Heart right ventricle (tissue), 16 donors: ENCODE measurements at regions not wholly inside any gene's neighbourhood (a gene's known extent, or its start where the extent isn't known, plus 50 kb on each side); places are given as distances from the start of the nearest gene placed in this dataset.

Experiments used
- ATAC-seq, 8 donors: fragments of 200-7000 bp; cut with Tn5 transposase; one replicate each; pipeline ENCODE4 v1.9.1; 2020; ENCODE audit warnings: mild to moderate bottlenecking in 8 of 8, moderate library complexity in 8 of 8, moderate number of reproducible peaks in 1 of 8
- DNase-seq, 2 donors: peaks; one replicate each; pipeline ENCODE4 v3.0.0-alpha.2; 2020
- H3K27ac ChIP-seq, 10 donors: fragments of 200-600 bp; sonication (generic) in 2 of 10; one replicate each; pipeline versions ENCODE4 v1.5.0 to v1.8.0; 2020 to 2022; ENCODE audit warnings: mild to moderate bottlenecking in 3 of 10
- H3K27me3 ChIP-seq, 7 donors: fragments of 200-600 bp; one replicate each; pipeline ENCODE4 v1.8.0; 2021 to 2022; ENCODE audit warnings: mild to moderate bottlenecking in 2 of 7
- H3K36me3 ChIP-seq, 9 donors: fragments of 200-600 bp; sonication (generic) in 1 of 9; one replicate each; pipeline versions ENCODE4 v1.5.0 to v1.8.0; 2020 to 2022; ENCODE audit warnings: mild to moderate bottlenecking in 2 of 9
- H3K4me1 ChIP-seq, 9 donors: fragments of 200-600 bp; sonication (generic) in 1 of 9; one replicate each; pipeline versions ENCODE4 v1.5.0 to v1.8.0; 2020 to 2022; ENCODE audit warnings: mild to moderate bottlenecking in 4 of 9
- H3K4me3 ChIP-seq, 10 donors: fragments of 200-600 bp; sonication (generic) in 2 of 10; one replicate each; pipeline versions ENCODE4 v1.5.0 to v1.8.0; 2020 to 2022; ENCODE audit warnings: mild to moderate bottlenecking in 7 of 10, moderate library complexity in 2 of 10
- H3K9me3 ChIP-seq, 11 donors: fragments of 200-600 bp in 10 of 11; sonication (generic) in 2 of 11; one replicate each; pipeline versions ENCODE4 v1.5.0 to v1.8.0; 2013 to 2022; ENCODE audit warnings: mild to moderate bottlenecking in 2 of 11, control low read depth in 1 of 11, moderate library complexity in 1 of 11
- CTCF ChIP-seq, 9 donors: fragments of 200-600 bp; sonication (generic) in 2 of 9; IDR thresholded peaks; one replicate each; pipeline versions ENCODE4 v1.5.0 to v1.8.0; 2021 to 2022; ENCODE audit warnings: antibody characterized with exemption in 9 of 9, mild to moderate bottlenecking in 5 of 9, moderate library complexity in 1 of 9
- WGBS, 2 donors: extraction: QIAGEN DNeasy Blood & Tissue Kit; methylation state at CpG; one replicate each; pipeline ENCODE4 v1.1.7; 2013; ENCODE audit warnings: inconsistent platforms in 1 of 2; 5-methylcytosine and 5-hydroxymethylcytosine counted together
- intact Hi-C, 10 donors: fragments of 100-400 bp; cut with DNase I; formaldehyde crosslinking; loops; one replicate each; pipeline versions ENCODE4 v1.11.1 to v1.14.2; 2022
- donor health status: Arrhythmogenic right ventricular cardiomyopathy.
- donor health status: ischemic (EF 13 %, LVEDD 7.1; RV severe dilation, severe dysfunction).
- donor health status: healthy with polysubstance abuse.
- donor health status: DM: no; HTN: yes; CAD: no.
- donor health status: DM: no; HTN: no; CAD: no.
- donor health status: ischemic (EF 25% LVEDD 6.9; RV normal size, moderate dysfunction).
- donor health status: ischemic (EF 25% LVEDD 5.7; RV mildly dilated, moderate dysfunction).
- donor health status: healthy.
- donor health status: DM: yes; HTN: yes; CAD: no.
- donor health status: Ischemic cardiomyopathy.
- donor health status: ischemic (EF 35%, LVEDD 5.7; RV mildly dilated, moderate dysfunction).
- donor health status: nonischemic (EF 11% LVEDD 7.7; RV severe dilation, severe dysfunction).
- donor health status: DM: yes; HTN: yes; CAD: no.
- donor health status: PGD.
- donor health status: ischemic (EF 29% LVEDD 5.4; RV normal size, mild dysfunction).
- donor health status: nonischemic (EF 23%, LVEDD 6.1; RV moderate dilation, normal function).

GRCh38 chr2:7672685-7673071 is 755.5 kb downstream of the RNF144A start:
- DNase-seq (no peak), ATAC-seq (no peak)
- TF ChIP-seq CTCF (IDR thresholded peaks at IDR 0.05), result no peak
- Histone ChIP-seq H3K4me1 (peaks cover 0 to 20% (median 8%) of the 10 kb centered on the region in 9 donors), H3K4me3 (no peak overlapping the region), H3K36me3 (no peaks in the 10 kb centered on the region), H3K27me3 (no peaks in the 10 kb centered on the region), H3K9me3 (peaks cover 0 to 10% (median 0%) of the 10 kb centered on the region in 11 donors), H3K27ac (no peak overlapping the region)
- intact Hi-C loops, result no loop called here
- WGBS, 2 donors, result 84 to 89% methylated on average over 5 of the region's 5 CpGs

- H3K27ac ChIP-seq, result no peak overlapping the region
- intact Hi-C loops, result no loop called here
- no peaks in the 10 kb centered on the region for H3K36me3 ChIP-seq
- DNase-seq (no peak), ATAC-seq (no peak)
- no peak overlapping the region for H3K4me3 ChIP-seq
- no peak for TF ChIP-seq CTCF (IDR thresholded peaks at IDR 0.05)
- 64 to 72% methylated on average over 5 of the region's 5 CpGs for WGBS, 2 donors
- H3K27me3 ChIP-seq, result no peaks in the 10 kb centered on the region
- H3K4me1 ChIP-seq, result peaks cover 0 to 20% (median 8%) of the 10 kb centered on the region in 9 donors
- peaks cover 0 to 10% (median 0%) of the 10 kb centered on the region in 11 donors for H3K9me3 ChIP-seq
These were observed 755.9 kb downstream of the RNF144A start for GRCh38 chr2:7673101-7673500.

GRCh38 chr2:7673853-7674252 is 756.6 kb downstream of the RNF144A start:
- peaks cover 0 to 10% (median 0%) of the 10 kb centered on the region in 11 donors for H3K9me3 ChIP-seq
- no peak for TF ChIP-seq CTCF (IDR thresholded peaks at IDR 0.05)
- H3K27ac ChIP-seq, result no peak overlapping the region
- no peak for ATAC-seq
- H3K4me3 ChIP-seq, result no peak overlapping the region
- H3K27me3 ChIP-seq, result no peaks in the 10 kb centered on the region
- intact Hi-C loops, result no loop called here
- 87 to 92% methylated on average over 2 of the region's 2 CpGs for WGBS, 2 donors
- H3K36me3 ChIP-seq, result no peaks in the 10 kb centered on the region
- H3K4me1 ChIP-seq, result peaks cover 0 to 20% (median 8%) of the 10 kb centered on the region in 9 donors
- DNase-seq, result no peak

GRCh38 chr2:7674606-7675005 is 757.4 kb downstream of the RNF144A start:
- peaks cover 0 to 20% (median 8%) of the 10 kb centered on the region in 9 donors for H3K4me1 ChIP-seq
- no peak overlapping the region for H3K4me3 ChIP-seq
- no peak for DNase-seq
- H3K27ac ChIP-seq, result no peak overlapping the region
- peaks cover 0 to 10% (median 0%) of the 10 kb centered on the region in 11 donors for H3K9me3 ChIP-seq
- intact Hi-C loops, result no loop called here
- WGBS, 2 donors, result 83% methylated on average over 2 of the region's 2 CpGs
- no peak for TF ChIP-seq CTCF (IDR thresholded peaks at IDR 0.05)
- no peaks in the 10 kb centered on the region for H3K27me3 ChIP-seq
- ATAC-seq, result no peak
- no peaks in the 10 kb centered on the region for H3K36me3 ChIP-seq
